Cardiac fibroblast (primary cell): ENCODE measurements at regions not wholly inside any gene's neighbourhood (a gene's known extent, or its start where the extent isn't known, plus 50 kb on each side); places are given as distances from the start of the nearest gene placed in this dataset.

ENCODE experiments used
- DNase-seq, 2 donors: peaks; one replicate each; pipeline versions ENCODE4 v3.0.0 to v3.0.0-alpha.2; 2010; ENCODE audit warnings: low read depth in 2 of 2
- H3K4me3 ChIP-seq, 2 donors: replicated peaks in 1 of 2; 1 replicate in 1 of 2; 2 replicates in 1 of 2; pipeline ENCODE4 v1.5.1; 2011; ENCODE audit warnings: low read depth in 2 of 2, low read length in 2 of 2, mild to moderate bottlenecking in 2 of 2, moderate library complexity in 1 of 2
- TF ChIP-seq, protein P1 (sequence below): IDR thresholded peaks from one replicate; pipeline ENCODE4 v1.5.1; 2011; ENCODE audit warnings: low read depth, mild to moderate bottlenecking, low read length, inconsistent platforms

DNA sequence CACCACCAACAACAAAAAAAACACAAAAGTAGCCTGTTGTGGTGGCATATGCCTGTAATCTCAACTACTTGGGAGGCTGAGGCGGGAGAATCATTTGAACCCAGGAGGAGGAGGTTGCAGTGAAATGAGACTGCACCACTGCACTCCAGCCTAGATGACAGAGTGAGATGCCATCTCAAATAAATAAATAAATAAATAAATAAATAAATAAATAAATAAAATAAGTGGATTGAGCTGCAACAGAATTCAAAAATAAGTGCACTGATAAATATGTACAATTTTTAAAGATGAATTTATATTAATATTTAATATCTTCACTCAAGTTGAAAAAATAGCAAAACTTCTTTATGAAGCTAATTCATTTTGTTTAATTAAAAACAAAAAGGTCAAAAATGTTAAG lies 259.6 kb downstream of the IRX2 start:
- TF ChIP-seq, protein P1, sequence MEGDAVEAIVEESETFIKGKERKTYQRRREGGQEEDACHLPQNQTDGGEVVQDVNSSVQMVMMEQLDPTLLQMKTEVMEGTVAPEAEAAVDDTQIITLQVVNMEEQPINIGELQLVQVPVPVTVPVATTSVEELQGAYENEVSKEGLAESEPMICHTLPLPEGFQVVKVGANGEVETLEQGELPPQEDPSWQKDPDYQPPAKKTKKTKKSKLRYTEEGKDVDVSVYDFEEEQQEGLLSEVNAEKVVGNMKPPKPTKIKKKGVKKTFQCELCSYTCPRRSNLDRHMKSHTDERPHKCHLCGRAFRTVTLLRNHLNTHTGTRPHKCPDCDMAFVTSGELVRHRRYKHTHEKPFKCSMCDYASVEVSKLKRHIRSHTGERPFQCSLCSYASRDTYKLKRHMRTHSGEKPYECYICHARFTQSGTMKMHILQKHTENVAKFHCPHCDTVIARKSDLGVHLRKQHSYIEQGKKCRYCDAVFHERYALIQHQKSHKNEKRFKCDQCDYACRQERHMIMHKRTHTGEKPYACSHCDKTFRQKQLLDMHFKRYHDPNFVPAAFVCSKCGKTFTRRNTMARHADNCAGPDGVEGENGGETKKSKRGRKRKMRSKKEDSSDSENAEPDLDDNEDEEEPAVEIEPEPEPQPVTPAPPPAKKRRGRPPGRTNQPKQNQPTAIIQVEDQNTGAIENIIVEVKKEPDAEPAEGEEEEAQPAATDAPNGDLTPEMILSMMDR: no peak
- no peak for DNase-seq
- no peak overlapping the region for H3K4me3 ChIP-seq

DNA sequence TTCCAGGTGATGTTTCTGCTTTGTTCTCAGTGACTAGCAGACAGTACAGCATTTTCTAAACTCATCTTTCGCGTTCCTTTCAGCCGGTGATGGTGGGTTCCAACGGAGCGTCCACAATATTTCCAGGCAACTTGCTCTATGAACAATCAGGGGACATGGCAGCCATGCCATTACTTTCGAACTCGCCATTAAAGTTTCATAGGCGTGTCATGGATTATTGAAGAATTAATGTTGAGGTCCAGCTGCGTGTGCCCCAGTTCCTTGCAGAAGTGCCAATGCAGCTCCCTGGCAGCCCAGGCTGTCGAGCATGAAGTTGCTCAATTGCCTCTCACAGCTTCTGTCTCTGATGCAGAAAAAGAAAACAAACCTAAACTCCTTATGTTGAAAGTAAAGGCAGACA lies 262.2 kb downstream of the IRX2 start:
- H3K4me3 ChIP-seq: no peak overlapping the region
- no peak for DNase-seq
- TF ChIP-seq, protein P1: no peak

DNA sequence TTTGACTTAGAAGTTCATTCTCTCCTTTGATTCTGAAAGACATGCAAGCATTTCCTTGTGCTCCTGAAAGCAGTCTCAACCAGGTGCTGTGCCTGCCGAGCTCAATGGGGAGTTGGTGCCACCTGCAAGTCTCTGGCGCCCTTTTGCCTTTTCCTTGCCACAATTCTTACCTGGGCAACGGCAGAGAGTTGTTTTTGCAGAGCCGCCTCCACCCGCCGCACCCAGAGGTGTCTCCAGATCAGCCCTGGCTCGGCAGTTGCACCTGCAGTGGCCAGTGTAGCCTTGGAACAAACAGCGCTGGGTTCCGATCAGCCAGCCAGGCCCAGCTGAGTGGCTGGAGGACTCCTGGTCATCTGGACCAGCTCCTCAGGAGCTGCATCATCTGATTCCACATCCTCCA lies 262.9 kb downstream of the IRX2 start:
- TF ChIP-seq, protein P1: no peak
- no peak for DNase-seq
- H3K4me3 ChIP-seq: no peak overlapping the region

DNA sequence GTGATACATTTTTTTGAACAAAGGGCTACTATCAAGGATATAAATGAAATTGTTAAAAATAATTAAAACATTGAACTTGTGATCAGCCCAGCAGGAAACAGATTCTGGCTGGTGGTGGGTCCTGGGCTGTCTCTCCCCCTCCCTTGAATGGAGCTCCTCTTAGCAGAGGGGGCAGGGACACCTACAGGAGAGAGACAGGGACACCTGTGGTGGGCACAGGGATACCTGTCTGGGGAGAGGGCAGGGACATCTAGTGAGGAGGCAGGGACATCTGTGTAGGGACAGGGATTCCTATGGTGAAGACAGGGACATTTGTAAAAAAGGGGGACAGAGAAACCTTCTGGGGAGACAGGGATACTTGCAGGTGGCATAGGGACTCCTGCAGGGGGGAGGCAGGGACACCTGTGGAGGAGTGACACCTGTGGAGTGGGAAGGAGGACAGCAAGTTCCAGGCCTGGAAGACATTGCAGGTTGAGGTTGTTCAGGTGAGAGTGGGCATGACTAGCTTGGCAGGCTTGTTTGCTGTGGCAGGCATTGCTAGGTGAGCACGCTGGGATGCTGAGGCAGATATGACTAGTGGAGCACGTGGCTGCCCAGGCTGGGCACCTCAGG lies 264.2 kb downstream of the IRX2 start:
- no peak overlapping the region for H3K4me3 ChIP-seq
- no peak for DNase-seq
- TF ChIP-seq, protein P1: no peak

DNA sequence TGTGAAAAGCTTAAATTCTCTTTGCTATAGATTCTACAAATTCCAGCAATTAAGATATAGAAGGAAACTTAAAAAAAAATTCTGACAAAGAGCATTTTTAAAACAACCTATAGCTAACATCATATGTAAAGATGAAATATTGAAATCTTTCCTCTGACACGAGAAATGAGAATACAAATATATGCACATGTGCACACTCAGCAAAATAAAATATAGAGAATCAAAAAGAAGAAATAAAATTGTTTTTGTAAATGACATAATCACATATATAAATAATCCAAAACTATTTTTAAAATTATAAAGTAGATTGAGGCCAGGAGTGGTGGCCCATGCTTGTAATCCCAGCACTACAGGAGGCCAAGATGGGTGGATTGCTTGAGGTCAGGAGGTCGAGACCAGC lies 265.1 kb downstream of the IRX2 start:
- DNase-seq: no peak
- no peak overlapping the region for H3K4me3 ChIP-seq
- TF ChIP-seq, protein P1: no peak

DNA sequence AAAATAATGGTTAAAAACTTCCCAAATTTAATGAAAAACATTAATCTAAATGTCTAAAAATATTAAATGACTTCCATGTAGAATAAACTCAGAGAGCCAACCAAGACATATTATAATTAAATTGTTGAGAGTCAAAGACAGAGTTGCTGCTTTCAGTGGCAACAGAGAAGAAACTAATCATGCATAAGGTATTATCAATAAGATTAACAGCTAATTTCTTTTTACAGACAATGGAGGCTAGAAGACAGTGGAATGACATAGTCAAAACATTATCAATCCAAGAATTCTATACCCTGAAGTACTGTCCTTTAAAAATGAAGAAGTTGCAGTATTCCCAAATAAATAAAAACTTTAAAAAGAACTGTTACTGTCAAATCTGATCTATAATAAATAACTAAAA lies 268.7 kb downstream of the IRX2 start:
- no peak overlapping the region for H3K4me3 ChIP-seq
- TF ChIP-seq, protein P1: no peak
- no peak for DNase-seq

DNA sequence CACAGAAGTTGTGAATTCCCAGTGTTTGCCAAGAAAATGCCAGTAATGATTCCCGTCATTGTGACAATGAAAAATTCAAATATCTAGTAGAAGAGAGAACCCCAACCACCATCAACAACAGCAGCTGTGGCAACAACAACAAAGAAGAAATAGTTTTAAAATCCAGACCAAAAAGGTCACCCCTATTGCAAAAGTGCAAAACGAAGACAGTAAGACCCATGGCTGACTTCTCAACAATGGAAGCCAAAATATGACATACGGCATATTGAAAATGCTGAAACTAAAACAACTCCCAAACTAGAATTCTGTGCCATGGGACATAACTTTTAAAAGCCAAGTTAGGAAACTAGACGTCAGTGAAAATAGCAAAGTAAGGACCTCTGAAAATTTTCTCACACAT lies 270.6 kb downstream of the IRX2 start:
- no peak for DNase-seq
- TF ChIP-seq, protein P1: no peak
- H3K4me3 ChIP-seq: no peak overlapping the region
